ENCODE measurements at regions not wholly inside any gene's neighbourhood (a gene's known extent, or its start where the extent isn't known, plus 50 kb on each side); places are given as distances from the start of the nearest gene placed in this dataset.
"Not testable (repeated sequence)": the region's sequence is repeated elsewhere in the genome, so short reads cannot be mapped to it uniquely, and the experiment has no call there.

GRCh38 chr19:29154163-29154562, 58.8 kb downstream of the UQCRFS1 start:
- Histone ChIP-seq H3K27ac (ENCODE audit: low read depth, low read length) (no peak overlapping the region), H3K36me3 (ENCODE audit: insufficient read depth, low read length) (no peaks in the 10 kb centered on the region), H3K27me3 (ENCODE audit: insufficient read depth, low read length) (no peaks in the 10 kb centered on the region), H3K4me1 (ENCODE audit: insufficient read depth, low read length) (no peaks in the 10 kb centered on the region), H3K9me3 (ENCODE audit: control insufficient read depth in 1 of 2, low read length in 2 of 2) (no peaks in the 10 kb centered on the region), H3K4me3 (ENCODE audit: low read length in 2 of 2) (no peak overlapping the region)
- Mint-ChIP-seq H3K27me3 (peaks cover 2% of the 10 kb centered on the region in 2 donors), H3K9me3 (peaks cover 0 to 68% (median 45%) of the 10 kb centered on the region in 8 donors), H3K36me3 (peaks cover 0 to 3% of the 10 kb centered on the region in 2 donors), H3K4me1 (no peaks in the 10 kb centered on the region), H3K27ac (no peak overlapping the region), H3K4me3 (no peak overlapping the region)
- no peak for DNase-seq
- POLR2A ChIA-PET (ENCODE audit: partially characterized antibody) = no interaction called here
- CTCF ChIA-PET (ENCODE audit: partially characterized antibody) = no interaction called here
- intact Hi-C loops (cut with micrococcal nuclease) = no loop called here

GRCh38 chr19:29145756-29146155, 67.2 kb downstream of the UQCRFS1 start:
- CTCF ChIA-PET (ENCODE audit: partially characterized antibody) = no interaction called here
- H3K27ac Mint-ChIP-seq = no peak overlapping the region
- POLR2A ChIA-PET (ENCODE audit: partially characterized antibody) = no interaction called here

GRCh38 chr19:29143183-29143582, 69.8 kb downstream of the UQCRFS1 start:
- CTCF ChIA-PET (ENCODE audit: partially characterized antibody) = no interaction called here
- no peaks in the 10 kb centered on the region for H3K4me1 ChIP-seq (ENCODE audit: insufficient read depth, low read length)
- peaks cover 0 to 19% of the 10 kb centered on the region in 2 donors for H3K9me3 ChIP-seq (ENCODE audit: control insufficient read depth in 1 of 2, low read length in 2 of 2)
- peaks cover 0 to 2% of the 10 kb centered on the region in 2 donors for H3K27me3 Mint-ChIP-seq
- no peak overlapping the region for H3K27ac ChIP-seq (ENCODE audit: low read depth, low read length)
- no peak overlapping the region for H3K27ac Mint-ChIP-seq
- peaks cover 4 to 52% (median 39%) of the 10 kb centered on the region in 8 donors for H3K9me3 Mint-ChIP-seq
- no peak for DNase-seq
- peaks cover 0 to 1% of the 10 kb centered on the region in 2 donors for H3K36me3 Mint-ChIP-seq
- H3K27me3 ChIP-seq (ENCODE audit: insufficient read depth, low read length) = no peaks in the 10 kb centered on the region
- no peak overlapping the region for H3K4me3 ChIP-seq (ENCODE audit: low read length in 2 of 2)
- H3K4me1 Mint-ChIP-seq = no peaks in the 10 kb centered on the region
- H3K36me3 ChIP-seq (ENCODE audit: insufficient read depth, low read length) = no peaks in the 10 kb centered on the region
- intact Hi-C loops (cut with micrococcal nuclease) = no loop called here
- no peak overlapping the region for H3K4me3 Mint-ChIP-seq
- POLR2A ChIA-PET (ENCODE audit: partially characterized antibody) = no interaction called here

More at GRCh38 chr19:29145756-29146155, 67.2 kb downstream of the UQCRFS1 start:
- Histone ChIP-seq H3K27ac (ENCODE audit: low read depth, low read length) (no peak overlapping the region), H3K27me3 (ENCODE audit: insufficient read depth, low read length) (no peaks in the 10 kb centered on the region), H3K36me3 (ENCODE audit: insufficient read depth, low read length) (no peaks in the 10 kb centered on the region), H3K9me3 (ENCODE audit: control insufficient read depth in 1 of 2, low read length in 2 of 2) (no peaks in the 10 kb centered on the region), H3K4me1 (ENCODE audit: insufficient read depth, low read length) (no peaks in the 10 kb centered on the region), H3K4me3 (ENCODE audit: low read length in 2 of 2) (no peak overlapping the region)
- Mint-ChIP-seq H3K27me3 (peaks cover 0 to 2% of the 10 kb centered on the region in 2 donors), H3K36me3 (no peaks in the 10 kb centered on the region), H3K4me1 (no peaks in the 10 kb centered on the region), H3K4me3 (no peak overlapping the region), H3K9me3 (peaks cover 4 to 29% (median 16%) of the 10 kb centered on the region in 8 donors)
- intact Hi-C loops (cut with micrococcal nuclease) = no loop called here
- no peak for DNase-seq

- Mint-ChIP-seq H3K4me3 (peak overlapping the region in 1 of 8 donors; percentile 28), H3K4me1 (no peaks in the 10 kb centered on the region), H3K36me3 (peaks cover 0 to 1% of the 10 kb centered on the region in 2 donors), H3K9me3 (peaks cover 11 to 80% (median 65%) of the 10 kb centered on the region in 8 donors), H3K27me3 (no peaks in the 10 kb centered on the region), H3K27ac (no peak overlapping the region)
- Histone ChIP-seq H3K27ac (ENCODE audit: low read depth, low read length) (no peak overlapping the region), H3K27me3 (ENCODE audit: insufficient read depth, low read length) (no peaks in the 10 kb centered on the region), H3K4me1 (ENCODE audit: insufficient read depth, low read length) (no peaks in the 10 kb centered on the region), H3K36me3 (ENCODE audit: insufficient read depth, low read length) (no peaks in the 10 kb centered on the region), H3K4me3 (ENCODE audit: low read length in 2 of 2) (no peak overlapping the region), H3K9me3 (ENCODE audit: control insufficient read depth in 1 of 2, low read length in 2 of 2) (peaks cover 0 to 19% of the 10 kb centered on the region in 2 donors)
- ChIA-PET CTCF (ENCODE audit: partially characterized antibody) (no interaction called here), POLR2A (ENCODE audit: partially characterized antibody) (no interaction called here)
- intact Hi-C loops (cut with micrococcal nuclease) = no loop called here
- no peak for DNase-seq
Measured at GRCh38 chr19:29139227-29139626, 73.7 kb downstream of the UQCRFS1 start.

GRCh38 chr19:29138206-29138605, 74.7 kb downstream of the UQCRFS1 start:
- H3K4me1 Mint-ChIP-seq; H3K27ac Mint-ChIP-seq; H3K27ac ChIP-seq (ENCODE audit: low read depth, low read length); H3K27me3 Mint-ChIP-seq; intact Hi-C loops (cut with micrococcal nuclease); DNase-seq; CTCF ChIA-PET (ENCODE audit: partially characterized antibody); H3K36me3 ChIP-seq (ENCODE audit: insufficient read depth, low read length); H3K36me3 Mint-ChIP-seq; H3K4me1 ChIP-seq (ENCODE audit: insufficient read depth, low read length); POLR2A ChIA-PET (ENCODE audit: partially characterized antibody); H3K27me3 ChIP-seq (ENCODE audit: insufficient read depth, low read length); H3K4me3 ChIP-seq (ENCODE audit: low read length in 2 of 2): not testable (repeated sequence)
- peaks cover 8 to 84% (median 66%) of the 10 kb centered on the region in 8 donors for H3K9me3 Mint-ChIP-seq
- peak overlapping the region in 1 of 8 donors; percentile 15 for H3K4me3 Mint-ChIP-seq
- peaks cover 0 to 19% of the 10 kb centered on the region in 2 donors for H3K9me3 ChIP-seq (ENCODE audit: control insufficient read depth in 1 of 2, low read length in 2 of 2)

GRCh38 chr19:29131456-29131855, 81.5 kb downstream of the UQCRFS1 start:
- no peak for DNase-seq
- Mint-ChIP-seq H3K4me3 (no peak overlapping the region), H3K9me3 (peaks cover 5 to 36% (median 17%) of the 10 kb centered on the region in 8 donors), H3K36me3 (no peaks in the 10 kb centered on the region), H3K4me1 (no peaks in the 10 kb centered on the region), H3K27me3 (peaks cover 2 to 5% of the 10 kb centered on the region in 2 donors), H3K27ac (no peak overlapping the region)
- ChIA-PET CTCF (ENCODE audit: partially characterized antibody) (no interaction called here), POLR2A (ENCODE audit: partially characterized antibody) (no interaction called here)
- no peaks in the 10 kb centered on the region for H3K9me3 ChIP-seq (ENCODE audit: control insufficient read depth in 1 of 2, low read length in 2 of 2)
- no peak overlapping the region for H3K4me3 ChIP-seq (ENCODE audit: low read length in 2 of 2)
- H3K4me1 ChIP-seq (ENCODE audit: insufficient read depth, low read length) = no peaks in the 10 kb centered on the region
- H3K27me3 ChIP-seq (ENCODE audit: insufficient read depth, low read length) = no peaks in the 10 kb centered on the region
- intact Hi-C loops (cut with micrococcal nuclease) = no loop called here
- no peak overlapping the region for H3K27ac ChIP-seq (ENCODE audit: low read depth, low read length)
- H3K36me3 ChIP-seq (ENCODE audit: insufficient read depth, low read length) = no peaks in the 10 kb centered on the region

- Mint-ChIP-seq H3K27me3 (peaks cover 4 to 5% of the 10 kb centered on the region in 2 donors), H3K36me3 (no peaks in the 10 kb centered on the region), H3K4me1 (no peaks in the 10 kb centered on the region), H3K9me3 (peaks cover 3 to 32% (median 12%) of the 10 kb centered on the region in 8 donors), H3K4me3 (no peak overlapping the region), H3K27ac (no peak overlapping the region)
- intact Hi-C loops (cut with micrococcal nuclease) = no loop called here
- Histone ChIP-seq H3K27ac (ENCODE audit: low read depth, low read length) (no peak overlapping the region), H3K27me3 (ENCODE audit: insufficient read depth, low read length) (no peaks in the 10 kb centered on the region), H3K4me3 (ENCODE audit: low read length in 2 of 2) (no peak overlapping the region), H3K9me3 (ENCODE audit: control insufficient read depth in 1 of 2, low read length in 2 of 2) (no peaks in the 10 kb centered on the region), H3K36me3 (ENCODE audit: insufficient read depth, low read length) (no peaks in the 10 kb centered on the region), H3K4me1 (ENCODE audit: insufficient read depth, low read length) (no peaks in the 10 kb centered on the region)
- ChIA-PET POLR2A (ENCODE audit: partially characterized antibody) (no interaction called here), CTCF (ENCODE audit: partially characterized antibody) (no interaction called here)
- no peak for DNase-seq
Measured at GRCh38 chr19:29129148-29129547, 83.8 kb downstream of the UQCRFS1 start.

GRCh38 chr19:29128203-29128602, 84.7 kb downstream of the UQCRFS1 start:
- Mint-ChIP-seq H3K27me3 (peaks cover 5 to 7% of the 10 kb centered on the region in 2 donors), H3K4me3 (no peak overlapping the region), H3K27ac (no peak overlapping the region), H3K36me3 (no peaks in the 10 kb centered on the region), H3K9me3 (peaks cover 3 to 31% (median 17%) of the 10 kb centered on the region in 8 donors), H3K4me1 (no peaks in the 10 kb centered on the region)
- intact Hi-C loops (cut with micrococcal nuclease) = no loop called here
- no peak for DNase-seq
- POLR2A ChIA-PET (ENCODE audit: partially characterized antibody) = no interaction called here
- no peaks in the 10 kb centered on the region for H3K36me3 ChIP-seq (ENCODE audit: insufficient read depth, low read length)
- H3K4me3 ChIP-seq (ENCODE audit: low read length in 2 of 2) = no peak overlapping the region
- no peak overlapping the region for H3K27ac ChIP-seq (ENCODE audit: low read depth, low read length)
- H3K9me3 ChIP-seq (ENCODE audit: control insufficient read depth in 1 of 2, low read length in 2 of 2) = no peaks in the 10 kb centered on the region
- CTCF ChIA-PET (ENCODE audit: partially characterized antibody) = no interaction called here
- no peaks in the 10 kb centered on the region for H3K27me3 ChIP-seq (ENCODE audit: insufficient read depth, low read length)
- no peaks in the 10 kb centered on the region for H3K4me1 ChIP-seq (ENCODE audit: insufficient read depth, low read length)
